ENCODE measurements at regions not wholly inside any gene's neighbourhood (a gene's known extent, or its start where the extent isn't known, plus 50 kb on each side); places are given as distances from the start of the nearest gene placed in this dataset.

DNA sequence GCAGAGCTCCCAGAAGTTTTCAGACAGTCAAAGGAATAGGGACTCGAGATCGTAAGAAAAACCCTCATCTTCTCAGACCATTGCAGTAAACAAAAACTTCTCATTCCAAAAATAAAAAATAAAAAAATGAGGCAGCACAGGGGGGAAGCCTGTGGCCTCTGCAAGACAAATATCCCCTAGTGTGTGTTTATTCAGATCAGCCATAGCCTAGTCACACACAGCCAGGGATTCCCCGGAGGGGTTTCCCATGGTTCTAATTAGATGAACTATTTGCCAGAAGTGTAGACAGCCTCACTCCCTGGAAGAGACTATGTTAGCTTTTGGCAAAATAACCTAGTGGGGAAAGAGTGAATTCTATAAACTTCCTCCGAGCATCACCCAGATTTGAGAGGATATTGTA lies 122.9 kb upstream of the KLF7 start (continued):
- TF ChIP-seq, protein P1, sequence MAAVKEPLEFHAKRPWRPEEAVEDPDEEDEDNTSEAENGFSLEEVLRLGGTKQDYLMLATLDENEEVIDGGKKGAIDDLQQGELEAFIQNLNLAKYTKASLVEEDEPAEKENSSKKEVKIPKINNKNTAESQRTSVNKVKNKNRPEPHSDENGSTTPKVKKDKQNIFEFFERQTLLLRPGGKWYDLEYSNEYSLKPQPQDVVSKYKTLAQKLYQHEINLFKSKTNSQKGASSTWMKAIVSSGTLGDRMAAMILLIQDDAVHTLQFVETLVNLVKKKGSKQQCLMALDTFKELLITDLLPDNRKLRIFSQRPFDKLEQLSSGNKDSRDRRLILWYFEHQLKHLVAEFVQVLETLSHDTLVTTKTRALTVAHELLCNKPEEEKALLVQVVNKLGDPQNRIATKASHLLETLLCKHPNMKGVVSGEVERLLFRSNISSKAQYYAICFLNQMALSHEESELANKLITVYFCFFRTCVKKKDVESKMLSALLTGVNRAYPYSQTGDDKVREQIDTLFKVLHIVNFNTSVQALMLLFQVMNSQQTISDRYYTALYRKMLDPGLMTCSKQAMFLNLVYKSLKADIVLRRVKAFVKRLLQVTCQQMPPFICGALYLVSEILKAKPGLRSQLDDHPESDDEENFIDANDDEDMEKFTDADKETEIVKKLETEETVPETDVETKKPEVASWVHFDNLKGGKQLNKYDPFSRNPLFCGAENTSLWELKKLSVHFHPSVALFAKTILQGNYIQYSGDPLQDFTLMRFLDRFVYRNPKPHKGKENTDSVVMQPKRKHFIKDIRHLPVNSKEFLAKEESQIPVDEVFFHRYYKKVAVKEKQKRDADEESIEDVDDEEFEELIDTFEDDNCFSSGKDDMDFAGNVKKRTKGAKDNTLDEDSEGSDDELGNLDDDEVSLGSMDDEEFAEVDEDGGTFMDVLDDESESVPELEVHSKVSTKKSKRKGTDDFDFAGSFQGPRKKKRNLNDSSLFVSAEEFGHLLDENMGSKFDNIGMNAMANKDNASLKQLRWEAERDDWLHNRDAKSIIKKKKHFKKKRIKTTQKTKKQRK (IDR thresholded peaks at IDR 0.05; ENCODE audit: low read depth, low read length): 0 out of 2 replicates have a peak, but pooled peaks have one; percentile 21
- TF ChIP-seq RUNX3 (IDR thresholded peaks at IDR 0.05; ENCODE audit: low read length): peak; percentile 75
- no peak for TF ChIP-seq TCF12 (IDR thresholded peaks at IDR 0.05; ENCODE audit: low read depth, low read length)
- 0 out of 2 replicates have a peak, but pooled peaks have one; percentile 17 for TF ChIP-seq BACH1 (IDR thresholded peaks at IDR 0.05; ENCODE audit: borderline replicate concordance)
- TF ChIP-seq ZNF207 (IDR thresholded peaks at IDR 0.05; ENCODE audit: borderline replicate concordance): no peak
- peak; percentile 92 for TF ChIP-seq NFIC (IDR thresholded peaks at IDR 0.05; ENCODE audit: low read depth, low read length)
- TF ChIP-seq CBFB (IDR thresholded peaks at IDR 0.05; ENCODE audit: low read depth): no peak
- TF ChIP-seq JUND (IDR thresholded peaks at IDR 0.05; ENCODE audit: low read depth, low read length): no peak
- TF ChIP-seq MEF2A (IDR thresholded peaks at IDR 0.05; ENCODE audit: insufficient read depth, low read depth, low read length): peak; percentile 86
- TF ChIP-seq STAT1 (conservative IDR thresholded peaks at IDR 0.05): no peak
- no peak for TF ChIP-seq STAT3 (IDR thresholded peaks at IDR 0.05; ENCODE audit: low read depth, low read length)
- TF ChIP-seq EP300 (IDR thresholded peaks at IDR 0.05; ENCODE audit: borderline replicate concordance in 1 of 2, control insufficient read depth in 1 of 2, low read depth in 2 of 2, low read length in 2 of 2): peak; percentile 41 to 44; a peak in 2 of 4 replicates
- peak; percentile 66 for TF ChIP-seq IKZF1 (conservative IDR thresholded peaks at IDR 0.05)
- no peak for TF ChIP-seq WRNIP1 (IDR thresholded peaks at IDR 0.05; ENCODE audit: borderline replicate concordance, low read depth, low read length)
- TF ChIP-seq, protein P2, sequence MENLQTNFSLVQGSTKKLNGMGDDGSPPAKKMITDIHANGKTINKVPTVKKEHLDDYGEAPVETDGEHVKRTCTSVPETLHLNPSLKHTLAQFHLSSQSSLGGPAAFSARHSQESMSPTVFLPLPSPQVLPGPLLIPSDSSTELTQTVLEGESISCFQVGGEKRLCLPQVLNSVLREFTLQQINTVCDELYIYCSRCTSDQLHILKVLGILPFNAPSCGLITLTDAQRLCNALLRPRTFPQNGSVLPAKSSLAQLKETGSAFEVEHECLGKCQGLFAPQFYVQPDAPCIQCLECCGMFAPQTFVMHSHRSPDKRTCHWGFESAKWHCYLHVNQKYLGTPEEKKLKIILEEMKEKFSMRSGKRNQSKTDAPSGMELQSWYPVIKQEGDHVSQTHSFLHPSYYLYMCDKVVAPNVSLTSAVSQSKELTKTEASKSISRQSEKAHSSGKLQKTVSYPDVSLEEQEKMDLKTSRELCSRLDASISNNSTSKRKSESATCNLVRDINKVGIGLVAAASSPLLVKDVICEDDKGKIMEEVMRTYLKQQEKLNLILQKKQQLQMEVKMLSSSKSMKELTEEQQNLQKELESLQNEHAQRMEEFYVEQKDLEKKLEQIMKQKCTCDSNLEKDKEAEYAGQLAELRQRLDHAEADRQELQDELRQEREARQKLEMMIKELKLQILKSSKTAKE (IDR thresholded peaks at IDR 0.05; ENCODE audit: low read depth, poor library complexity, severe bottlenecking): peak; percentile 71
- TF ChIP-seq, protein P3, sequence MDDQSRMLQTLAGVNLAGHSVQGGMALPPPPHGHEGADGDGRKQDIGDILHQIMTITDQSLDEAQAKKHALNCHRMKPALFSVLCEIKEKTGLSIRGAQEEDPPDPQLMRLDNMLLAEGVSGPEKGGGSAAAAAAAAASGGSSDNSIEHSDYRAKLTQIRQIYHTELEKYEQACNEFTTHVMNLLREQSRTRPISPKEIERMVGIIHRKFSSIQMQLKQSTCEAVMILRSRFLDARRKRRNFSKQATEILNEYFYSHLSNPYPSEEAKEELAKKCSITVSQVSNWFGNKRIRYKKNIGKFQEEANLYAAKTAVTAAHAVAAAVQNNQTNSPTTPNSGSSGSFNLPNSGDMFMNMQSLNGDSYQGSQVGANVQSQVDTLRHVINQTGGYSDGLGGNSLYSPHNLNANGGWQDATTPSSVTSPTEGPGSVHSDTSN (IDR thresholded peaks at IDR 0.05; ENCODE audit: insufficient replicate concordance, low read depth, low read length): no peak

Measured in GM12878 (cell line).